Retinal pigment epithelial cell (primary cell): ENCODE measurements at regions not wholly inside any gene's neighbourhood (a gene's known extent, or its start where the extent isn't known, plus 50 kb on each side); places are given as distances from the start of the nearest gene placed in this dataset.

ENCODE experiments used
- DNase-seq: peaks from one replicate; pipeline ENCODE4 v3.0.0-alpha.2; 2010; ENCODE audit warnings: low read depth
- H3K4me3 ChIP-seq: 2 replicates; pipeline ENCODE4 v1.5.1; 2011; ENCODE audit warnings: mild to moderate bottlenecking, low read length, control low read depth, moderate library complexity
- CTCF ChIP-seq: conservative IDR thresholded peaks from 2 replicates; pipeline ENCODE4 v1.5.1; 2011; ENCODE audit warnings: low read depth, low read length, control low read depth, inconsistent platforms

DNA sequence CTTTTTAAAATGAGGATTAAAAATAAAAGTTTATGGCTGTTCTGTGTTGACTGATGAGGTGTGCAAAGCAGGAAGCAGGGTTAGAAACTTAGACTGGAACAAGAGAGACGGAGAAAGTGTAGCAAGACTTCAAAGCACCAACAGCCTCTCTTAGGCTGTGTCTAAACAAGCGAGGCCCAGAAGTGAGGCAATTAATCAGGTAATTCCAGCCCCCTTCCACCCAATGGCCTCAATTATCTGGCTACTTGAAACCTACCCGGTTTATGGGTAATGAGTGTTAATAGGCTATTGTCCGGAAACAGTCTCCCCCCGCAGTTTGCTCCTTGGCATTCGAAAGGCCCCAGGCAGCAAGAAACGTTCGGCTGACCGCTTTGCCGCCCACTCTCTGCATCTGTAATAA is 171.7 kb upstream of the MYCN start:
- no peak for TF ChIP-seq CTCF
- no peak overlapping the region for H3K4me3 ChIP-seq
- no peak for DNase-seq

GRCh38 chr2:15769235-15769634 is 171.1 kb upstream of the MYCN start:
- H3K4me3 ChIP-seq, result no peak overlapping the region
- TF ChIP-seq CTCF, result no peak
- DNase-seq, result no peak

GRCh38 chr2:15769676-15770547 is 170.4 kb upstream of the MYCN start:
- no peak for DNase-seq
- no peak overlapping the region for H3K4me3 ChIP-seq
- no peak for TF ChIP-seq CTCF

DNA sequence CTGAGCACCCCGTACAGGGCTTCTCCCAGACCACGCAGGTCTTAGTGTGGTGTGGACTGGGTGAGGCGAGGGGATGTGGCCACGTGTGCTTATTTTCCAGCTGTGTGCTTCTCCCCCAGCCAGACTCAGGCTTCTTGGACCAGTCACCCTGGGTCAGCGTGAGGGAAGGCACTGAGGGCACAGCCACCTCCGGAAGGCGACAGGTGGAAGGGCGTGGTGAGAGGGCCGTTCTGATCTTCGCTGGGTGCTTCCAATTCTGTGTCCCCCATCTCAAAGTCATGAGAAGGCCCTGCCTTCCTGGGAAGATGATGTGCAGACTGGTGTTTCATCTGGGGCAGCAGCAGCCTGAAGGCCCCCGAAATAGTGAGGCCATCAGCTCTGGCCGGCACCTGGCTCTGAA is 169.7 kb upstream of the MYCN start:
- H3K4me3 ChIP-seq, result no peak overlapping the region
- no peak for DNase-seq
- TF ChIP-seq CTCF, result no peak

GRCh38 chr2:15771124-15771523 is 169.2 kb upstream of the MYCN start:
- no peak overlapping the region for H3K4me3 ChIP-seq
- no peak for DNase-seq
- TF ChIP-seq CTCF, result no peak

DNA sequence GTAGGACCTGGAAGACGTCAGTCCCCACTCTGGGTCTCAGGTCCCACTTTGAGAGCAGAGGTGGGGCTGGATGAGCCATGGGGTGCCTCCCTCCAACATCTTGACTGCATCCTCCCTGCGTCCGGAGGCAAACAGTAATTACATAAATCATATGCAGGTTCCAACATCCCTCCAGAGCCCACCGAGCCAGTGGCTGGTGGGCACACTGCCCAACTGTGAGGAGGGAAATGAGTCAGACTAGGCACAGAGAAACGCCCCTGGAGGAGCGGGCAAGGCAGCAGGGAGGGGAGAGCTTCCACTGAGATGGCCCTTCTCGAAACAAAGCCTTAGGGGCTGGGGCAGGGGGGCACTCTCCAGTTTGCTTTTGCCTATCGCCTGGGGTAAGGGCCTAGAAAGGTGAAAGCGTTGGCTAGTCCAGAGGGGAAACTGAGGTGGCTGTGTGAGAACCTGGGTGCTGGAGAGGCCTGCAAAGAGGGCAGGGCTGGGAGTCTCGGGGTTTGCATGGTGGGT is 168.2 kb upstream of the MYCN start:
- no peak overlapping the region for H3K4me3 ChIP-seq
- no peak for TF ChIP-seq CTCF
- no peak for DNase-seq

- DNase-seq, result no peak
- no peak overlapping the region for H3K4me3 ChIP-seq
- no peak for TF ChIP-seq CTCF
These were observed 167.7 kb upstream of the MYCN start for GRCh38 chr2:15772681-15773080.
